GM23338 (cell line): ENCODE measurements at regions not wholly inside any gene's neighbourhood (a gene's known extent, or its start where the extent isn't known, plus 50 kb on each side); places are given as distances from the start of the nearest gene placed in this dataset.

Experiments used
- ATAC-seq: fragments of 200-7000 bp; cut with Tn5 transposase; 3 replicates; pipeline ENCODE4 v1.9.1; 2020
- DNase-seq: peaks from one replicate; pipeline ENCODE4 v3.0.0-alpha.2; 2015; ENCODE audit warnings: low spot score
- H2AFZ ChIP-seq: fragments of 200-600 bp; sonication (generic); 2 replicates; pipeline ENCODE4 v1.8.0; 2016; ENCODE audit warnings: antibody characterized with exemption, mild to moderate bottlenecking, moderate library complexity
- H3F3A ChIP-seq: fragments of 200-600 bp; sonication (generic); replicated peaks from 2 replicates; pipeline ENCODE4 v1.8.0; 2017; ENCODE audit warnings: antibody characterized with exemption, mixed run types, low read depth
- H3K27ac ChIP-seq: fragments of 200-600 bp; sonication (generic); 2 replicates; pipeline ENCODE4 v1.6.1; 2016; ENCODE audit warnings: low read depth
- H3K27me3 ChIP-seq: fragments of 200-600 bp; sonication (generic); 2 replicates; pipeline ENCODE4 v1.8.0; 2016; ENCODE audit warnings: mild to moderate bottlenecking, mixed run types, moderate library complexity; ENCODE audit not compliant: insufficient read depth
- H3K36me3 ChIP-seq: fragments of 200-600 bp; sonication (generic); 2 replicates; pipeline ENCODE4 v1.8.0; 2016; ENCODE audit warnings: mild to moderate bottlenecking; ENCODE audit not compliant: insufficient read depth
- H3K4me1 ChIP-seq: fragments of 200-600 bp; sonication (generic); 2 replicates; pipeline ENCODE4 v1.8.0; 2016; ENCODE audit warnings: mild to moderate bottlenecking, moderate library complexity; ENCODE audit not compliant: insufficient read depth
- H3K4me2 ChIP-seq: fragments of 200-600 bp; sonication (generic); 2 replicates; pipeline ENCODE4 v1.7.1; 2017; ENCODE audit warnings: mixed run types
- H3K4me3 ChIP-seq: fragments of 200-600 bp; sonication (generic); 2 replicates; pipeline ENCODE4 v1.6.1; 2016; ENCODE audit warnings: mixed run types
- H3K79me2 ChIP-seq: fragments of 200-600 bp; sonication (generic); replicated peaks from 2 replicates; pipeline ENCODE4 v1.8.0; 2017; ENCODE audit warnings: mild to moderate bottlenecking; ENCODE audit not compliant: insufficient read depth
- H3K9me2 ChIP-seq: fragments of 200-600 bp; sonication (generic); 2 replicates; pipeline ENCODE4 v1.8.0; 2017; ENCODE audit not compliant: insufficient read depth
- H4K20me1 ChIP-seq: fragments of 200-600 bp; sonication (generic); replicated peaks from 2 replicates; pipeline ENCODE4 v1.8.0; 2017; ENCODE audit warnings: mild to moderate bottlenecking; ENCODE audit not compliant: insufficient read depth
- H3K27ac Mint-ChIP-seq: 2 replicates; pipeline ENCODE4 v1.8.0; 2020; ENCODE audit warnings: inconsistent platforms, mild to moderate bottlenecking, moderate library complexity, mixed read lengths
- H3K27me3 Mint-ChIP-seq: 3 replicates; pipeline ENCODE4 v1.8.0; 2022; ENCODE audit warnings: low read depth, mild to moderate bottlenecking, moderate library complexity, mixed read lengths, inconsistent platforms; ENCODE audit not compliant: insufficient read depth, poor library complexity
- H3K36me3 Mint-ChIP-seq: 3 replicates; pipeline ENCODE4 v1.8.0; 2021; ENCODE audit warnings: low read depth, mild to moderate bottlenecking, inconsistent platforms, moderate library complexity, mixed read lengths
- H3K4me1 Mint-ChIP-seq: 3 replicates; pipeline ENCODE4 v1.8.0; 2020; ENCODE audit warnings: mild to moderate bottlenecking, inconsistent platforms, mixed read lengths
- H3K4me3 Mint-ChIP-seq: 3 replicates; pipeline ENCODE4 v1.8.0; 2021; ENCODE audit warnings: moderate library complexity, mild to moderate bottlenecking, inconsistent platforms, mixed read lengths
- H3K9me3 Mint-ChIP-seq: 3 replicates; pipeline ENCODE4 v1.8.0; 2020; ENCODE audit warnings: moderate library complexity, mild to moderate bottlenecking, inconsistent platforms, mixed read lengths
- CREB1 ChIP-seq: fragments of 250-450 bp; sonication (Bioruptor Pico); IDR thresholded peaks from 2 replicates; pipeline ENCODE4 v1.5.0; 2020; ENCODE audit warnings: low read depth, mild to moderate bottlenecking, moderate library complexity
- CTCF ChIP-seq, 2 experiments: fragments of 200-600 bp in 1 of 2; sonication (generic) in 1 of 2; conservative IDR thresholded peaks; 2 replicates each; pipeline versions ENCODE4 v1.5.1 to v1.6.1; 2016 to 2017; ENCODE audit warnings: antibody characterized with exemption in 2 of 2, low read depth in 2 of 2, mild to moderate bottlenecking in 2 of 2, moderate library complexity in 1 of 2
- EZH2phosphoT487 ChIP-seq: fragments of 200-600 bp; sonication (generic); IDR thresholded peaks from one replicate; pipeline ENCODE4 v1.8.1; 2018; ENCODE audit warnings: antibody characterized with exemption; ENCODE audit not compliant: unreplicated experiment
- JUNB ChIP-seq: IDR thresholded peaks from one replicate; pipeline ENCODE4 v1.6.1; 2016; ENCODE audit warnings: antibody characterized with exemption; ENCODE audit not compliant: unreplicated experiment
- POLR2AphosphoS5 ChIP-seq: IDR thresholded peaks from 2 replicates; pipeline ENCODE4 v1.6.1; 2016; ENCODE audit warnings: antibody characterized with exemption, low read depth
- STAT1 ChIP-seq: IDR thresholded peaks from one replicate; pipeline ENCODE4 v1.6.1; 2016; ENCODE audit warnings: antibody characterized with exemption; ENCODE audit not compliant: unreplicated experiment
- ZNF114 ChIP-seq: fragments of 250-450 bp; sonication (Bioruptor Pico); IDR thresholded peaks from 2 replicates; pipeline ENCODE4 v1.5.0; 2020; ENCODE audit warnings: mild to moderate bottlenecking, moderate library complexity
- ZNF331 ChIP-seq: fragments of 250-450 bp; sonication (Bioruptor Pico); IDR thresholded peaks from 2 replicates; pipeline ENCODE4 v1.5.0; 2020; ENCODE audit warnings: low read depth, mild to moderate bottlenecking, moderate library complexity
- TF ChIP-seq, protein P1 (sequence below): IDR thresholded peaks from one replicate; pipeline ENCODE4 v1.6.1; 2018; ENCODE audit warnings: antibody characterized with exemption; ENCODE audit not compliant: unreplicated experiment

DNA sequence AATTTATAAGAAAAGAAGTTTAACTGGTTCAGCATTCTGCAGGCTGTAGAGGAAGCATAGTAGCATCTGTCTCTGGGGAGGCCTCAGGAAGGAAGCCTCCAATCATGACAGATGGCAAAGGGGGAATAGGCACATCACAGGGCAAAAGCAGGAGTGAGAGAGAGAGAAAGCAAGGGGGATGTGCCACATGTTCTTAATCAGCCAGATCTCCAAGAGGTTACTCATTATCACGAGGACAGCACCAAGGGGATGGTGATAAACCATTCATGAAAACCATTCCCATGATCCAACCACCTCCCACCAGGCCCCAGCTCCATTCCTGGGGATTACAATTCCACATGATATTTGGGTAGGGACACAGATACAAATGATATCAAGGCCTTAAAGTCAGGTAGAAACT, 217.5 kb upstream of the TCF21 start:
- DNase-seq, result no peak
- H3F3A ChIP-seq, result no peaks in the 10 kb centered on the region
- no peak overlapping the region for H3K4me2 ChIP-seq
- no peaks in the 10 kb centered on the region for H3K79me2 ChIP-seq
- no peak overlapping the region for H3K27ac Mint-ChIP-seq
- H3K4me3 Mint-ChIP-seq, result no peak overlapping the region
- H3K4me1 ChIP-seq, result peaks cover 12% of the 10 kb centered on the region
- H2AFZ ChIP-seq, result no peak overlapping the region
- no peaks in the 10 kb centered on the region for H3K36me3 Mint-ChIP-seq
- H3K27me3 Mint-ChIP-seq, result peaks cover 3% of the 10 kb centered on the region
- no peaks in the 10 kb centered on the region for H4K20me1 ChIP-seq
- peaks cover 6% of the 10 kb centered on the region for H3K9me2 ChIP-seq
- TF ChIP-seq EZH2phosphoT487 (no peak), ZNF114 (CRISPR knock-in tag) (no peak), STAT1 (no peak), CREB1 (CRISPR knock-in tag) (no peak), POLR2AphosphoS5 (no peak)
- no peak for ATAC-seq
- peaks cover 11% of the 10 kb centered on the region for H3K4me1 Mint-ChIP-seq
- peaks cover 4% of the 10 kb centered on the region; the same call in 2 of the 3 replicates for H3K9me3 Mint-ChIP-seq
- no peaks in the 10 kb centered on the region for H3K27me3 ChIP-seq
- no peak overlapping the region for H3K4me3 ChIP-seq
- no peak overlapping the region for H3K27ac ChIP-seq
- no peaks in the 10 kb centered on the region for H3K36me3 ChIP-seq

DNA sequence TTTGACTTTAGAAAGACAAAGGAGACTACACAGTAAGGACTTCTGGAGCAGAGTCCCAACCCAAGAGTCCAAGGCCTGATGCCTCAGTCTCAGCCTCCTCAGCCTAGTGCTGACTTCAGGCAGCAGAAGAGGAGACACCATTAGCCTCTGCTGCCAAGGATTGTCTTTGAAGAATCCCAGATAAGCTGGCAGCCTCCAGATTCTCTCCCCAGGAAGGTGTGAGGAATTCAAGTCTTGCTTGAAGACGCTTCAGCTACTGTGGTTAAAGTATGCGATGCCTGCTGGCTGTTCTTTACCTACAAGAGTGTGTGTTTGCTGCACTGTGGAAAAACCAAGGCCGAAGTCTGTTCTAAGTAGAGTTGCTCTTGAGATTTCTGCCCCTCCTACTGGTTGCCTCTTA, 215.9 kb upstream of the TCF21 start:
- Histone ChIP-seq H4K20me1 (no peaks in the 10 kb centered on the region), H3K27me3 (no peaks in the 10 kb centered on the region), H3K4me1 (peaks cover 12% of the 10 kb centered on the region), H2AFZ (peak overlapping the region; percentile 52; the same call in 1 of the 2 replicates), H3K4me2 (no peak overlapping the region), H3K79me2 (no peaks in the 10 kb centered on the region), H3K4me3 (no peak overlapping the region), H3K9me2 (peaks cover 9% of the 10 kb centered on the region), H3K36me3 (no peaks in the 10 kb centered on the region), H3F3A (no peaks in the 10 kb centered on the region), H3K27ac (no peak overlapping the region)
- H3K9me3 Mint-ChIP-seq, result no peaks in the 10 kb centered on the region
- DNase-seq (no peak), ATAC-seq (no peak)
- H3K36me3 Mint-ChIP-seq, result peaks cover 2% of the 10 kb centered on the region; the same call in 1 of the 3 replicates
- H3K27ac Mint-ChIP-seq, result no peak overlapping the region
- peaks cover 3% of the 10 kb centered on the region for H3K27me3 Mint-ChIP-seq
- H3K4me3 Mint-ChIP-seq, result no peak overlapping the region
- TF ChIP-seq, protein P1, sequence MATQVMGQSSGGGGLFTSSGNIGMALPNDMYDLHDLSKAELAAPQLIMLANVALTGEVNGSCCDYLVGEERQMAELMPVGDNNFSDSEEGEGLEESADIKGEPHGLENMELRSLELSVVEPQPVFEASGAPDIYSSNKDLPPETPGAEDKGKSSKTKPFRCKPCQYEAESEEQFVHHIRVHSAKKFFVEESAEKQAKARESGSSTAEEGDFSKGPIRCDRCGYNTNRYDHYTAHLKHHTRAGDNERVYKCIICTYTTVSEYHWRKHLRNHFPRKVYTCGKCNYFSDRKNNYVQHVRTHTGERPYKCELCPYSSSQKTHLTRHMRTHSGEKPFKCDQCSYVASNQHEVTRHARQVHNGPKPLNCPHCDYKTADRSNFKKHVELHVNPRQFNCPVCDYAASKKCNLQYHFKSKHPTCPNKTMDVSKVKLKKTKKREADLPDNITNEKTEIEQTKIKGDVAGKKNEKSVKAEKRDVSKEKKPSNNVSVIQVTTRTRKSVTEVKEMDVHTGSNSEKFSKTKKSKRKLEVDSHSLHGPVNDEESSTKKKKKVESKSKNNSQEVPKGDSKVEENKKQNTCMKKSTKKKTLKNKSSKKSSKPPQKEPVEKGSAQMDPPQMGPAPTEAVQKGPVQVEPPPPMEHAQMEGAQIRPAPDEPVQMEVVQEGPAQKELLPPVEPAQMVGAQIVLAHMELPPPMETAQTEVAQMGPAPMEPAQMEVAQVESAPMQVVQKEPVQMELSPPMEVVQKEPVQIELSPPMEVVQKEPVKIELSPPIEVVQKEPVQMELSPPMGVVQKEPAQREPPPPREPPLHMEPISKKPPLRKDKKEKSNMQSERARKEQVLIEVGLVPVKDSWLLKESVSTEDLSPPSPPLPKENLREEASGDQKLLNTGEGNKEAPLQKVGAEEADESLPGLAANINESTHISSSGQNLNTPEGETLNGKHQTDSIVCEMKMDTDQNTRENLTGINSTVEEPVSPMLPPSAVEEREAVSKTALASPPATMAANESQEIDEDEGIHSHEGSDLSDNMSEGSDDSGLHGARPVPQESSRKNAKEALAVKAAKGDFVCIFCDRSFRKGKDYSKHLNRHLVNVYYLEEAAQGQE, result no peak
- TF ChIP-seq JUNB (no peak), POLR2AphosphoS5 (no peak), CREB1 (CRISPR knock-in tag) (no peak), ZNF331 (CRISPR knock-in tag) (no peak)
- H3K4me1 Mint-ChIP-seq, result peaks cover 11% of the 10 kb centered on the region

DNA sequence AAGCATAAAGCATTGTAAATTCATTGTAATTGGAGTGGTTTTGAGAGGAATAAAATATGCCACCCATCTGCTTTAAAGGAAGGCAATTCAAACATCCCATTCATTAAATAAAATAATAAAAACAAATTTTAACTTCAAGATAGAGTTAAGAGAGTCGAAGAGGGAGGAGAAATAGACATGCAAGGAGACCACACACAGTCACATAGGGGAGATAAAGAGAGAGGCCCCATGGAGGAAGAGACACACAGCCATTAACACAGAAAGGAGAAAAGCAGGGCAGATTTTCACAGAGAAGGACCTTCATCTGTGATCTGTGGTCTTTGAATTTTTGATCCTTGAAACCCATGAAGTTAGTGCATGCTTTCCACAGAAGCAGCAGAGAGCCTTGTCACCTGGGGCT, 214.3 kb upstream of the TCF21 start:
- Histone ChIP-seq H3K4me2 (no peak overlapping the region), H2AFZ (peak overlapping the region; percentile 76; the same call in 1 of the 2 replicates), H3K27ac (no peak overlapping the region), H3K4me1 (peaks cover 17% of the 10 kb centered on the region), H3K9me2 (peaks cover 9% of the 10 kb centered on the region), H4K20me1 (no peaks in the 10 kb centered on the region), H3F3A (no peaks in the 10 kb centered on the region), H3K79me2 (no peaks in the 10 kb centered on the region), H3K4me3 (no peak overlapping the region), H3K36me3 (no peaks in the 10 kb centered on the region), H3K27me3 (no peaks in the 10 kb centered on the region)
- DNase-seq, result peak; percentile 4
- H3K9me3 Mint-ChIP-seq, result no peaks in the 10 kb centered on the region
- no peak; the same call in 2 of the 3 replicates for ATAC-seq
- H3K4me1 Mint-ChIP-seq, result peaks cover 17% of the 10 kb centered on the region
- no peak overlapping the region for H3K27ac Mint-ChIP-seq
- H3K36me3 Mint-ChIP-seq, result peaks cover 2% of the 10 kb centered on the region; the same call in 1 of the 3 replicates
- H3K27me3 Mint-ChIP-seq, result peaks cover 7% of the 10 kb centered on the region
- H3K4me3 Mint-ChIP-seq, result no peak overlapping the region
- no peak for TF ChIP-seq CTCF (conservative IDR thresholded peaks at IDR 0.05; ENCODE audit: low read depth in 2 of 2)
